ENCODE measurements at regions not wholly inside any gene's neighbourhood (a gene's known extent, or its start where the extent isn't known, plus 50 kb on each side); places are given as distances from the start of the nearest gene placed in this dataset.

DNA sequence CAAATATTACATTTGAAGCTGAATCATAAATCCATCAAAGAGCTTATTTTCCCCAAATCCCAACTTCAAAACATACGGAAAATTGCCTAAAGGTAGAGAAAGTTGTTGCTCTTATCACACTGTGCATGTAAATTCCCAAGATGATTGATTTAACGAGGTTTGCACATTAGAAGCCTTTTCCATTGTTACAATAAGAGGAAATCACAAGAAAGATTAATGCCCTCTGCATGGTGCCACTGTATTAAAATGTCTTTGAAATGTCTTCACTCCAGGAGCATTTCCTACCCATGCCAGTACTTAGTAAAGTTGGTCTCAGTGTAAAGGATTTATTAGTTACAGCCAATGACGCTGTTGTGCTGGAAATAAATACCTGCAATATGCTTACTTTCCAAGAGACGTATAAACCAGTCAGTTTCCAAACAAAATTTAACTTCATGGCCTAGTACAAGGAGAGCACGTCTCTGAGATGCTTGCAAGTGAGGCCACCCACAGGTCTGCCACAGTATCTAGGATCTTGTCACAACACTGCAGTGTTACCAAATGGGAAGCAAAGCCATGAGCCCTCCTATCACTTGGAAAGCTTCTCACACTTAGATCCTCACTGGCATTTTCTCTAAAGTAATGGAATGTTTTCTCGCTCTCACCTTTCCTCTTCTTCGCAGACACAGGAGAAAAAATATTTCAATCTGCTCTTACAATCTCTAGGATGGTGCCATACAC is 112.4 kb downstream of the CETN3 start:
- no peak for TF ChIP-seq TAF1 (IDR thresholded peaks at IDR 0.05; ENCODE audit: low read depth)
- TF ChIP-seq, protein P1, sequence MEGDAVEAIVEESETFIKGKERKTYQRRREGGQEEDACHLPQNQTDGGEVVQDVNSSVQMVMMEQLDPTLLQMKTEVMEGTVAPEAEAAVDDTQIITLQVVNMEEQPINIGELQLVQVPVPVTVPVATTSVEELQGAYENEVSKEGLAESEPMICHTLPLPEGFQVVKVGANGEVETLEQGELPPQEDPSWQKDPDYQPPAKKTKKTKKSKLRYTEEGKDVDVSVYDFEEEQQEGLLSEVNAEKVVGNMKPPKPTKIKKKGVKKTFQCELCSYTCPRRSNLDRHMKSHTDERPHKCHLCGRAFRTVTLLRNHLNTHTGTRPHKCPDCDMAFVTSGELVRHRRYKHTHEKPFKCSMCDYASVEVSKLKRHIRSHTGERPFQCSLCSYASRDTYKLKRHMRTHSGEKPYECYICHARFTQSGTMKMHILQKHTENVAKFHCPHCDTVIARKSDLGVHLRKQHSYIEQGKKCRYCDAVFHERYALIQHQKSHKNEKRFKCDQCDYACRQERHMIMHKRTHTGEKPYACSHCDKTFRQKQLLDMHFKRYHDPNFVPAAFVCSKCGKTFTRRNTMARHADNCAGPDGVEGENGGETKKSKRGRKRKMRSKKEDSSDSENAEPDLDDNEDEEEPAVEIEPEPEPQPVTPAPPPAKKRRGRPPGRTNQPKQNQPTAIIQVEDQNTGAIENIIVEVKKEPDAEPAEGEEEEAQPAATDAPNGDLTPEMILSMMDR (IDR thresholded peaks at IDR 0.05; ENCODE audit: poor library complexity, severe bottlenecking), result no peak
- TF ChIP-seq, protein P2, sequence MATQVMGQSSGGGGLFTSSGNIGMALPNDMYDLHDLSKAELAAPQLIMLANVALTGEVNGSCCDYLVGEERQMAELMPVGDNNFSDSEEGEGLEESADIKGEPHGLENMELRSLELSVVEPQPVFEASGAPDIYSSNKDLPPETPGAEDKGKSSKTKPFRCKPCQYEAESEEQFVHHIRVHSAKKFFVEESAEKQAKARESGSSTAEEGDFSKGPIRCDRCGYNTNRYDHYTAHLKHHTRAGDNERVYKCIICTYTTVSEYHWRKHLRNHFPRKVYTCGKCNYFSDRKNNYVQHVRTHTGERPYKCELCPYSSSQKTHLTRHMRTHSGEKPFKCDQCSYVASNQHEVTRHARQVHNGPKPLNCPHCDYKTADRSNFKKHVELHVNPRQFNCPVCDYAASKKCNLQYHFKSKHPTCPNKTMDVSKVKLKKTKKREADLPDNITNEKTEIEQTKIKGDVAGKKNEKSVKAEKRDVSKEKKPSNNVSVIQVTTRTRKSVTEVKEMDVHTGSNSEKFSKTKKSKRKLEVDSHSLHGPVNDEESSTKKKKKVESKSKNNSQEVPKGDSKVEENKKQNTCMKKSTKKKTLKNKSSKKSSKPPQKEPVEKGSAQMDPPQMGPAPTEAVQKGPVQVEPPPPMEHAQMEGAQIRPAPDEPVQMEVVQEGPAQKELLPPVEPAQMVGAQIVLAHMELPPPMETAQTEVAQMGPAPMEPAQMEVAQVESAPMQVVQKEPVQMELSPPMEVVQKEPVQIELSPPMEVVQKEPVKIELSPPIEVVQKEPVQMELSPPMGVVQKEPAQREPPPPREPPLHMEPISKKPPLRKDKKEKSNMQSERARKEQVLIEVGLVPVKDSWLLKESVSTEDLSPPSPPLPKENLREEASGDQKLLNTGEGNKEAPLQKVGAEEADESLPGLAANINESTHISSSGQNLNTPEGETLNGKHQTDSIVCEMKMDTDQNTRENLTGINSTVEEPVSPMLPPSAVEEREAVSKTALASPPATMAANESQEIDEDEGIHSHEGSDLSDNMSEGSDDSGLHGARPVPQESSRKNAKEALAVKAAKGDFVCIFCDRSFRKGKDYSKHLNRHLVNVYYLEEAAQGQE (IDR thresholded peaks at IDR 0.05; ENCODE audit: borderline replicate concordance), result no peak
- no peak for TF ChIP-seq EP300 (conservative IDR thresholded peaks at IDR 0.05; ENCODE audit: poor library complexity, severe bottlenecking)
- TF ChIP-seq SMC3 (conservative IDR thresholded peaks at IDR 0.05; ENCODE audit: poor library complexity), result no peak
- no peak for TF ChIP-seq POLR2AphosphoS5 (IDR thresholded peaks at IDR 0.05)
- TF ChIP-seq RAD21 (conservative IDR thresholded peaks at IDR 0.05), result no peak
- TF ChIP-seq MXI1 (conservative IDR thresholded peaks at IDR 0.05; ENCODE audit: poor library complexity, severe bottlenecking), result no peak
- no peak for TF ChIP-seq EZH2 (IDR thresholded peaks at IDR 0.05; ENCODE audit: borderline replicate concordance, insufficient read depth, low read length, poor library complexity, severe bottlenecking)
- H3F3A ChIP-seq (ENCODE audit: insufficient read depth, low read length, poor library complexity, severe bottlenecking), result no peaks in the 10 kb centered on the region
- H3K4me3 ChIP-seq (ENCODE audit: low read length), result no peak overlapping the region
- no peak overlapping the region for H3K4me2 ChIP-seq (ENCODE audit: low read length)
- H3K9me3 ChIP-seq (ENCODE audit: low read length), result no peaks in the 10 kb centered on the region
- no peak overlapping the region for H2AFZ ChIP-seq (ENCODE audit: low read depth, low read length)
- no peaks in the 10 kb centered on the region for H3K79me2 ChIP-seq (replicated peaks; ENCODE audit: insufficient read depth, low read length)
- no peaks in the 10 kb centered on the region for H3K36me3 ChIP-seq (ENCODE audit: insufficient read depth, low read length)
- H3K27ac ChIP-seq (ENCODE audit: low read length), result no peak overlapping the region
- no peaks in the 10 kb centered on the region for H4K20me1 ChIP-seq (ENCODE audit: insufficient read depth)
- H3K9me2 ChIP-seq (ENCODE audit: insufficient read depth, low read length), result no peaks in the 10 kb centered on the region
- H3K9ac ChIP-seq (ENCODE audit: low read length), result no peak overlapping the region
- no peaks in the 10 kb centered on the region for H3K27me3 ChIP-seq (ENCODE audit: insufficient read depth, low read depth, low read length)

DNA sequence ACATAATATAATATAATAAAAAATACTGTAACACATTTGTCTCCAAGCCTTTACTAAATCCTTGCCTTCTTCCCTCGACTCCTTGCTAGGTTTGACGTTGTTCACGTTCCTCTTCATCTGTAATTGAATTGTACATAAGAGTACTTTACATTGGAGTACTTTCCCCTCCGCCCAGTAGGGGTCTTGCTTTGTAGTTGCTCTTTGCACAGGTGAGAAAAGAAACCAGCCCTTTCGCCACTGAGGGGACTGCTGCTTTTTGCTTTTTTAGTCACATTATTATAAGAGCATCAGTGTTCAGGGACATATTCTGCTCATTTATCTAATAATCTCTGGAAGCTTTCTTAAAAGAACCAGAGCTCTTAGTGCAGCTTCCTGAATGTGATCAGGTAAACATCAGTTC is 115.0 kb downstream of the CETN3 start:
- Histone ChIP-seq H3K4me2 (ENCODE audit: low read length) (no peak overlapping the region), H3K27me3 (ENCODE audit: insufficient read depth, low read depth, low read length) (no peaks in the 10 kb centered on the region), H3F3A (ENCODE audit: insufficient read depth, low read length, poor library complexity, severe bottlenecking) (no peaks in the 10 kb centered on the region), H3K9me2 (ENCODE audit: insufficient read depth, low read length) (no peaks in the 10 kb centered on the region), H4K20me1 (ENCODE audit: insufficient read depth) (no peaks in the 10 kb centered on the region), H3K36me3 (ENCODE audit: insufficient read depth, low read length) (no peaks in the 10 kb centered on the region), H2AFZ (ENCODE audit: low read depth, low read length) (no peak overlapping the region), H3K4me3 (ENCODE audit: low read length) (no peak overlapping the region), H3K27ac (ENCODE audit: low read length) (no peak overlapping the region), H3K79me2 (replicated peaks; ENCODE audit: insufficient read depth, low read length) (no peaks in the 10 kb centered on the region), H3K9me3 (ENCODE audit: low read length) (no peaks in the 10 kb centered on the region), H3K9ac (ENCODE audit: low read length) (no peak overlapping the region)
- TF ChIP-seq POLR2AphosphoS5 (IDR thresholded peaks at IDR 0.05) (no peak), EZH2 (IDR thresholded peaks at IDR 0.05; ENCODE audit: borderline replicate concordance, insufficient read depth, low read length, poor library complexity, severe bottlenecking) (no peak), MXI1 (conservative IDR thresholded peaks at IDR 0.05; ENCODE audit: poor library complexity, severe bottlenecking) (no peak), SMC3 (conservative IDR thresholded peaks at IDR 0.05; ENCODE audit: poor library complexity) (no peak)
- TF ChIP-seq, protein P1 (IDR thresholded peaks at IDR 0.05; ENCODE audit: poor library complexity, severe bottlenecking), result no peak

Data from neural cell (in vitro differentiated cells).